ENCODE measurements at regions not wholly inside any gene's neighbourhood (a gene's known extent, or its start where the extent isn't known, plus 50 kb on each side); places are given as distances from the start of the nearest gene placed in this dataset.

DNA sequence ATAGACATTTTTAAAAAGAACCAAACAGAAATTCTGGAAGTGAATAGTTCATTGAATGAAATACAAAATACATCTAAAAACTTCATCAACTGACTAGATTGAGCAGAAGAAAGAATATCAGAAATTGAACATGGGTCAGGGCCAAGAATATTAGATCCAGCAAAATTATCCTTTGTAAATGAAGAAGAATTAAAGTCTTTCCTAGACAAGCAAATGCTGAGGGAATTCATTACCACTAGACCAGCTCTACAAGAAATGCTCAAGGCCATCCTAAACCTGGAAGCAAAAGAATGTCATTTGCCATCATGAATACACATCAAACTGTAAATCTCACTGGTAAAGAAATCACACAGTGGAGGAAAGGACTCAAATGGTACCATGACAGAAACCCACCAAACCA is 72.7 kb upstream of the RPL34 start:
- TF ChIP-seq SP1 (IDR thresholded peaks at IDR 0.05) (no peak), FOXK2 (IDR thresholded peaks at IDR 0.05) (no peak), LEF1 (IDR thresholded peaks at IDR 0.05; ENCODE audit: borderline replicate concordance) (no peak), ARNT (IDR thresholded peaks at IDR 0.05) (no peak), HDGF (IDR thresholded peaks at IDR 0.05; ENCODE audit: borderline replicate concordance) (no peak)
